ENCODE measurements at regions not wholly inside any gene's neighbourhood (a gene's known extent, or its start where the extent isn't known, plus 50 kb on each side); places are given as distances from the start of the nearest gene placed in this dataset.

DNA sequence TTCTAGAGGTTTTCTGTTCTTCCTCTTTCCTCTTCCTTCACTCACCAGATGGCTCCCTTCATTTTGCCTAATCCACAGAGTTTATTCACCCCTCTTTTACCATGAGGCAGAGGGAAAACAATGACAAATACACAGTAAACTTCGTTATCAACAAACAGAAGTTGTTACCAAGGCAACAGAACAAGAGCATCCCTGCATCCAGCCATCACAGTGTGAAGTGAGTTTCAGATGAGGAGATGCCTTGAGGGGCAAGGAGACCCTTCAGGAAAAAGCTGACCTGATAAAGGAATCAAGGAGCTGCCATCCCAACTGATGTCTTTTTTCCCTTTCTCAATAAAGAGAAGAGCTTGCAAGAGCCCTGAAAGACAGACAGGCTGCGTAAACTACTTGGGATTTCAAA lies 195.3 kb downstream of the BRINP2 start:
- H3K27me3 ChIP-seq (ENCODE audit: control insufficient read depth, low read length) = no peaks in the 10 kb centered on the region
- no peaks in the 10 kb centered on the region for H3K9me3 ChIP-seq (ENCODE audit: control insufficient read depth, insufficient read depth, low read length)
- no peak overlapping the region for H3K4me2 ChIP-seq (ENCODE audit: low read length)
- H4K20me1 ChIP-seq (ENCODE audit: control insufficient read depth, insufficient read depth, low read depth, low read length) = no peaks in the 10 kb centered on the region
- no peaks in the 10 kb centered on the region for H3K36me3 ChIP-seq (ENCODE audit: control insufficient read depth, low read length)
- no peaks in the 10 kb centered on the region for H3K9me2 ChIP-seq (replicated peaks; ENCODE audit: control insufficient read depth, low read length)
- no peak overlapping the region for H3K27ac ChIP-seq (ENCODE audit: low read depth, low read length)
- H3F3A ChIP-seq (ENCODE audit: control insufficient read depth, insufficient read depth) = no peaks in the 10 kb centered on the region
- no peak overlapping the region for H3K4me3 ChIP-seq (ENCODE audit: low read length)
- no peaks in the 10 kb centered on the region for H3K4me1 ChIP-seq (ENCODE audit: control insufficient read depth, low read length)
- TF ChIP-seq EZH2phosphoT487 (IDR thresholded peaks at IDR 0.05; ENCODE audit: borderline replicate concordance, low read length) (no peak), CTCF (IDR thresholded peaks at IDR 0.05; ENCODE audit: low read depth, low read length, poor library complexity, severe bottlenecking) (no peak)
- H3K79me2 ChIP-seq (ENCODE audit: control insufficient read depth, low read length) = no peaks in the 10 kb centered on the region

- H3K79me2 ChIP-seq (ENCODE audit: control insufficient read depth, low read length) = no peaks in the 10 kb centered on the region
- no peaks in the 10 kb centered on the region for H3K36me3 ChIP-seq (ENCODE audit: control insufficient read depth, low read length)
- TF ChIP-seq CTCF (IDR thresholded peaks at IDR 0.05; ENCODE audit: low read depth, low read length, poor library complexity, severe bottlenecking) = no peak
- TF ChIP-seq EZH2phosphoT487 (IDR thresholded peaks at IDR 0.05; ENCODE audit: borderline replicate concordance, low read length) = no peak
- H3K4me3 ChIP-seq (ENCODE audit: low read length) = no peak overlapping the region
- no peaks in the 10 kb centered on the region for H3K9me2 ChIP-seq (replicated peaks; ENCODE audit: control insufficient read depth, low read length)
- H3K27me3 ChIP-seq (ENCODE audit: control insufficient read depth, low read length) = no peaks in the 10 kb centered on the region
- no peaks in the 10 kb centered on the region for H3F3A ChIP-seq (ENCODE audit: control insufficient read depth, insufficient read depth)
- H3K4me2 ChIP-seq (ENCODE audit: low read length) = no peak overlapping the region
- H4K20me1 ChIP-seq (ENCODE audit: control insufficient read depth, insufficient read depth, low read depth, low read length) = no peaks in the 10 kb centered on the region
- no peaks in the 10 kb centered on the region for H3K4me1 ChIP-seq (ENCODE audit: control insufficient read depth, low read length)
- no peak overlapping the region for H3K27ac ChIP-seq (ENCODE audit: low read depth, low read length)
- H3K9me3 ChIP-seq (ENCODE audit: control insufficient read depth, insufficient read depth, low read length) = no peaks in the 10 kb centered on the region
These were observed 190.0 kb downstream of the BRINP2 start for GRCh38 chr1:177360791-177361190.

DNA sequence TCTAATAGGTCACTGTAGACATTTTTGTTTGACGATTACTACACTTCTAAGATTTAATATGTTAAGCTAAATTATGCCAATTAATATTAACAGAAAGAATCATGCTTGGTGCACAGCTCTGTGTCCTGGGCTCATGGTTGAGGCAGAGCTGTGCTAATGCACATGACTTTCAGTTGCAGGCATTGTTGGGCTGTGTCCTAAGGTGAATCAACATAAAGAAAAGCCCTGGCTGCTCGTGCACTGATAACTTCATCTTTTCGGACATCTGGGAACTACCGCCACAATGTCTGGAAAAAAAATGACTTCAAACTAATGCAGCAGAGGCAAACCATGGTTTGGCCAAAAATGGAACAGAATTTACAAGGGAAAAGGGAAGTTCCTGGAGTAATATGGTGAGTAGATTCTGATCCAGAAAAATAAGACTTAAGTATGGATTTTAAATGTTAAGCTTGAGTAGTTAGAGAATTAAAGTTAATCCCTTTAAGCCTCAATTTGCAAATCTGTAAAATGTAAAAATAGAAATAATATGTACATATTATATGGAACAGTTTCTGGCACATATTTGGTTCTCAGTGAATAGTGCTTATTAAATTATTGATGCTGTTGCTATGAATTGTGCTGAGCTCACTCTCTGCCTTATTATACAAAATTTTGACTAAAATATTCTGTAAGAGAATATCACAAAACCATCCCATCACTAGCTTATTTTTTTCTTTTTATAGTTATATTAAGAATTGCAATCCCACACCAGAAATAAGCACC lies 186.1 kb downstream of the BRINP2 start:
- no peaks in the 10 kb centered on the region for H3K9me3 ChIP-seq (ENCODE audit: control insufficient read depth, insufficient read depth, low read length)
- TF ChIP-seq CTCF (IDR thresholded peaks at IDR 0.05; ENCODE audit: low read depth, low read length, poor library complexity, severe bottlenecking) (no peak), EZH2phosphoT487 (IDR thresholded peaks at IDR 0.05; ENCODE audit: borderline replicate concordance, low read length) (no peak)
- no peak overlapping the region for H3K4me2 ChIP-seq (ENCODE audit: low read length)

More for the DNA sequence above, 186.1 kb downstream of the BRINP2 start:
- Histone ChIP-seq H3K36me3 (ENCODE audit: control insufficient read depth, low read length) (no peaks in the 10 kb centered on the region), H3K9me2 (replicated peaks; ENCODE audit: control insufficient read depth, low read length) (no peaks in the 10 kb centered on the region), H3F3A (ENCODE audit: control insufficient read depth, insufficient read depth) (no peaks in the 10 kb centered on the region), H3K79me2 (ENCODE audit: control insufficient read depth, low read length) (no peaks in the 10 kb centered on the region), H3K27ac (ENCODE audit: low read depth, low read length) (no peak overlapping the region), H4K20me1 (ENCODE audit: control insufficient read depth, insufficient read depth, low read depth, low read length) (no peaks in the 10 kb centered on the region), H3K4me3 (ENCODE audit: low read length) (no peak overlapping the region), H3K4me1 (ENCODE audit: control insufficient read depth, low read length) (no peaks in the 10 kb centered on the region), H3K27me3 (ENCODE audit: control insufficient read depth, low read length) (no peaks in the 10 kb centered on the region)

All from DOHH2 (cell line).